ENCODE measurements at regions not wholly inside any gene's neighbourhood (a gene's known extent, or its start where the extent isn't known, plus 50 kb on each side); places are given as distances from the start of the nearest gene placed in this dataset.
"Not testable (repeated sequence)": the region's sequence is repeated elsewhere in the genome, so short reads cannot be mapped to it uniquely, and the experiment has no call there.

DNA sequence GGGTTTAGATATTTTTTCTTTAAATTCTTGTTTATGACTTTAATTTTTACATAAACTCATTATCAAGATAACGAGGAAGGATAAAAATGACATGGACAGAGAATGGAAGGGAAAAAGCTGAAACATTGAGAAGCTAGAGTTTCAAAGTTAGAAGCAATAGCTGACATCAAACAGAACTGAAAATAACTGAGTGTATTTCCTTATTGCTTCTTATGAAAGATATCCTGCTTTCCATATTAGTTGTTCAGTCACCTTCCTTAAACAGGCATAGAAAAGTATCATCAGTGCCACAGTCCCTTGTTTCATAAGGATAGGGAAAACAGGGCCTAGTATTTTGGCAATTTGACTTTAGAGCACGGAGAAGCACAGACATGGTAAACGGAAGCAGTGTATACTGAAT, 460.5 kb upstream of the GHITM start:
- no peak for DNase-seq

DNA sequence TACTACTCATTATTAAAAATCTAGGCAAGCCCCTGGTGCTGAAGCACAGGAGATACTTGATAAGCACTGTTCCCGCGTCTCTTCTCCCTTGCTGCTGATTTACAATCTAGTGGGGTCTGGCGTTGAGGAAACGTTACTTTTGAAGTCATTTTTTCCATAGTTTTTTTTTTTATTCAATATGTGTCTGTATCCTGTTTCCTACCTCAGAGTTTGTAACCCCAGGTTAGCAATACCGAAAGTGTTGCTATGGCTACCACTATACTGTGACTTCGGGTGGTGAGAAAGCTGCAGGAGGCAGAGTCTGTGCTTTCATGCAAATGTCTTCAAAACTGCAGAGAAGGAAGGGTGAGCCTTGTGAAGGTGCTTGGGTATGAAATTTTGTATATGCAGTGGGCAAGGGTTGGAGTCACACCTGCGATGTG, 458.8 kb upstream of the GHITM start:
- no peak for DNase-seq

DNA sequence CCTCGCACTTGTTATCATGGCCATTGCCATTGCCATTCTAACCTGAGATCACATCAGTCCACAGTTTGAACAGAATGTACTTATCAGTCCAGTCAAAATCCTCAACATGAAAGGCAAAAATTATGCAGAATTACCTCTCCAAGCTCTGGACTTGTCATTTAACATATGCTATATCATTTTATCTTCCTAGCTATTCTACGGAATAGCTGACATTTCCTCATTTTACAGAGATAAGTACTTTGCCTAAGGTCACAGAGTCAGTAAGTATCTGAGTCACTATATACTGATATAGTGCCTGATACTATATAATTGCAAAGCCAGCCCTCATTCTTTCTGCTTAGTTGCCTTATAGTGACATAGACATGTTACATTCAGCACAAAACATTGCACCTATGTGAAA, 456.9 kb upstream of the GHITM start:
- DNase-seq: no peak

DNA sequence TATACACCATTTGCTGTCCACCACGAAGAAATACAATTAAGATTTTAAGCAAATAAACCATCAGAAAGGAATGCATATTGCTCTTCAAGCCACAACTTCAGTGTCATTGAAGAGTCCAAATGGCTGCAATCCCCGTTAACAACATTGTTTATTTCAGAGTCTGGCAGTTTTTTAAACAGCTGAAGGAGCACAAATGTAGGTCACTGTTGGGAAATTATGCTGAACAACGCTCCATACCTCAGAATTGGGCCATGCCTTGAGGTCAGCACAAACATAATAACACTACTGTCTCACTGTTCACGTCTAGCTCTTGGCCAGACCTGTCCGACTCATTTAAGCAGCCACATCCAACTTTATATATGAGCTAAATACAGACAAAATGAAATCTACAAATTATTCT, 453.9 kb upstream of the GHITM start:
- no peak for DNase-seq

DNA sequence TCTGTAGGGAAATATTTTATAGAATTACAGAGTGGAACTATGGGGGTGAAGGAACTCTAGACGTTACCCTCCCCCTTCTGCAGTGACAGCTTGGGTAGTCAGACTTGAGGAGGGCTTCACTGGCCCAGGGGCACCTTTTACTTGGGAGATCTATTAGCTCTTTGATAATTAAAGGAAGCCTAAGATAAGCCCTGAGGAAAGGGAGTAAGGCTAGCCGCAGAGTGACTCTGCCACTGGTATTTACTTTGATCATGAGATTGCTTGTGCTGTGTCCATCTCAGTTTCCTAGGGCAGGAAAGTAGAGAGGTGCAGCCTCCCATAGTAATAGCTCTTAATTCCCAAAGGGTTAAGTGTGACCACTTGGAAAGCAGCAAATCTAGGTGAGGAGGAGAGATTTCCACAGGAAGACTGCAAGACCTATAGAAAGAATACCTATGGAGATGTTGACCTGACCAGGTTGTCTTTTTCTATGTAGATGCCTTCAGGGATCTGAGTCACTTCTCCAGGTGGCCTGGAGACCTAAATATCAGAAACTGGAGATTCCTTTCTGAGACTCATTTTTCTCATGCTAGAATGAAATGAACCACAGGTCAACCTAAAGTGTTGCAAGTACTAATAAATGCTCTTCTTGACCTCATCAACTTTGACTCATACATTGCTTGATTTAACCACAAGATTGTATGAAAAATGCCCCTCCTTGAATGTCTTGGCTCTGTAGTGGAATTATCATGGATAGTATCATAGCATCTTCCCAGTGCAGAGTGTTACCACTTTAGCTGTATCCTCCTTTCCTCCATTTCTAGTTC, 447.3 kb upstream of the GHITM start:
- DNase-seq: no peak

DNA sequence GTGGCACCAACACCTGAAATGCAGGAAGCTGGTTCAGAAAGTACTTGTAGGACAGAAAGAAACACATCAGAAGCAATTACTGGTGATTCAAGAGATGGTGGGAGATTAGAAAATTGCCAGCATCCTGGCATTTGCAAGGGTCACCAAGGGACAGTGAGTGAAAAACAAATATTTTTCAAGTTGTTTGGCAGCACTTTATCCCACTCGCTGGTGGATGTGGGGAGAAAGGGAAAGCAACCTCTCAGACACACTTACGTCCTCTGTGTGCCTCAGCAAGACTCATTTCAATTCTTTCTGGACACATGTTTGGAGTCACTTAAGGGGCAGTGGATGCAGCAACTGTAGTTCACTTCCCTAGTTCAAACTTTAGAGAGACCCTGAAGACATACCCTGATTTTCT, 440.4 kb upstream of the GHITM start:
- no peak for DNase-seq

DNA sequence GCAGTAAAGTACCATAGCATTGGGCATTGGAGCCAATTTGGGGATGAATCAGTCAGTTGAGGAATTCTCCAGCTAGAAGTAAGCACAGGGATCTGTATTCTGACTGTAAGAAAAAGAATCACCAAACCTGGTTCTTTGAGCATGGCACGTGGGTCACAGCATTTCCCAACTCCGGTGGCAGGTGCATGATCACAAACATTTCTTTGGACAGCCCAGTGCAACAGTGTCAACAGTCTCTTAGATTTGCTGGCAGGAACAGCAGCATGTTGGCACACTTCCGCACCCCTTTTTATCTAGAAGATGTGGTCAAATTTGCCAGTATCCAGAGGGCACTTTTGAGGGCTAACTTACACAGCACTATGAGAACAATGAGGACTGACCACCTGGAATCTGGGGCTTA, 437.5 kb upstream of the GHITM start:
- DNase-seq: no peak

DNA sequence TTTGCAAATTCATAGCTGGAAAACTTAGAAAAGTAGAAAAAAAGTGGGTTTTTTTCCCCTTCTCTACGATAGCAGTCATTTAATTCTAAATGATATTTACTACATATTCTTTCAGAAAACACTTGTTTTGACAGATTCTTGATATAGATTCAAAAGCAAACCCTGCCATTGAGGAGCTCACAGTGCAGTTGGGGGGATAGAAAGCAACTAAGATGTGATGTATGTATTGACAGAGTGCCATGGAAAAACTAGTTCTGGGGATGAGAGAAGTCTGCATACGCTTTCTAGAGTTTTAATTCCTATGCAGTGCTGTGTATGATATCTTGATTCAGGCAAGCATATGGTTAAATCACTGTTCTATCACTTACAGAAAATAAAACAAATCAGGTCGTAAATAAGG, 436.6 kb upstream of the GHITM start:
- DNase-seq: no peak

DNA sequence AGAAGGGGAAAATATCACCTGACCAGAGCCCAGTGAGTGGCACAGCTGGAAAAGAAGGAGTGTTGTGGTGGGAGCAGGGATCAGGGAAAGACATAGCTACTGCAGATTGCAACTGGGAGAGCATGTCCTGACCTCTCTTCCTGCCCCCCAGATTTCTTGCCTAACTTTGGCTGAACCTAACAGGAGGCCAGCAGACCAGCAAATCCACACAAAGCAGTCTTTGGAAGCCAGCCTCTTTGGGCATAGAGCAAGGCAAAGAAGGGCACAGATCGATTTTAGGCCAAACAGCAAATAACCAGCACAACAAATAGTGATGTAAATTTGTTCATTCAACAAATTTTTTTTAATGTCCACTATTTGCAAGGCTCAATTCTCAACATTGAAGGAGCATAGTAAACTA, 433.2 kb upstream of the GHITM start:
- DNase-seq: no peak

DNA sequence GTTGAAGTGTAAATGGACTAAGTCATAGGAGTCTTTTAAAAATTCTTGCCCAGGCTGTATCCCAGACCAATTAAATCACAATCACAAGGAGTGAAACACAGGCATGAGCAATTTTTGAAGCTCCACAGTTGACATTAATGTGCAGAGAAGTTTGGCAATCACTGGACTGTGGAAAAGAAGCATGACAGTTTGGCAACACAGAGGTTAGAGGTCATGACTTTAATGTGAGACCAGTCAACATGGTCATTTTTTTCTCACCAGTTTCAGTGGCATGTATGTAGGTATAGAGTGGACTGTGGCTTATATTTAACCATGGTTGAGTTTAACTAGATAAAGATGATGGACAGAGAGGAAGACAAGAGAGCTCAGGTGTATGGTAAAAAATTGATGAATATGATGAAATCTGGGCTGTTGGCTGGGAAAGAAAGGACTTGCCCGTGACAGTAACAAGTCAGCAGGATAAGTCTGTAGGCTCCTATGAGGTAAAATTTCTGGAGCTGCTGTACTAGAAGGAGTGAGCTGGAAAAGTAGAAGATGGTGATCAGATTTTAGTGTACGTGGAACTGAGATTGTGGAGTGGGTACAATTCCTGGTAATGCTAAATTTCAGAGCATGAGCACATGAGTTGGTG, 432.2 kb upstream of the GHITM start:
- no peak for DNase-seq

DNA sequence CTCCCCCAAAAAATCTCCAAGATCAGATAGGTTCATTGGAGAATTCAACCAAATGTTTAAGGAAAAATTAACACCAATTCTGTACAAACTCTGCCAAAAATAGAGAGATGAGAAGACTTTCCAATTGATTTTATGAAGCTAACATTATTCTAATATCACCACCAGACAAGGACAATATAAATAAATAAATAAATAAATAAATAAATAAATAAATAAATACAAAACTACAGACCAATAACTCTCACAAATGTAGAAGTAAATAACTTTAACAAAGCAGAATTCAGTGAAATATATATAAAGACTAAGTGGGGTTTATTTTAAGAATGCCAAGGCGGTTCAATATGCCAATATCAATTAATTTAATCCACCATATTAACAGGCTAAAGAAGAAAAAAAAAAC, 425.9 kb upstream of the GHITM start:
- no peak for DNase-seq

DNA sequence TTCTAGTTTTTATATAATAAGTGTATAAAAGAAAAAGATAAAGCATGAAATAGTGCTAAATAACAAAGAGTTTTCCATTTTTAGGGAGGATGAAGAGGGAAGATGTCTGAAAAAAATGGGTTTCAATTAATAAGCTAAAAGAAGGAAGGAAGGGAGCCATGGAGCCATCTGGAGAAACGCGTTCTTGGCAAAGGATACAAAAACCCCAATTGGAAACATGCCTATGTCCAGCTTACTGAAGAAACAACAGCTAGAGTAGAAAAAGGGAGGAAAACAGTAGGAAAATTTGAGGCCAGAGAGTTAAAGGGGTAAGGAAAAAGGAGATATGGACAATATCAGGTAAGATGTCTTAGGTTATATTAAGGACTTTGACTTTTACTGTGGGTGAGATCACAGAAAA, 416.2 kb upstream of the GHITM start:
- DNase-seq: no peak

DNA sequence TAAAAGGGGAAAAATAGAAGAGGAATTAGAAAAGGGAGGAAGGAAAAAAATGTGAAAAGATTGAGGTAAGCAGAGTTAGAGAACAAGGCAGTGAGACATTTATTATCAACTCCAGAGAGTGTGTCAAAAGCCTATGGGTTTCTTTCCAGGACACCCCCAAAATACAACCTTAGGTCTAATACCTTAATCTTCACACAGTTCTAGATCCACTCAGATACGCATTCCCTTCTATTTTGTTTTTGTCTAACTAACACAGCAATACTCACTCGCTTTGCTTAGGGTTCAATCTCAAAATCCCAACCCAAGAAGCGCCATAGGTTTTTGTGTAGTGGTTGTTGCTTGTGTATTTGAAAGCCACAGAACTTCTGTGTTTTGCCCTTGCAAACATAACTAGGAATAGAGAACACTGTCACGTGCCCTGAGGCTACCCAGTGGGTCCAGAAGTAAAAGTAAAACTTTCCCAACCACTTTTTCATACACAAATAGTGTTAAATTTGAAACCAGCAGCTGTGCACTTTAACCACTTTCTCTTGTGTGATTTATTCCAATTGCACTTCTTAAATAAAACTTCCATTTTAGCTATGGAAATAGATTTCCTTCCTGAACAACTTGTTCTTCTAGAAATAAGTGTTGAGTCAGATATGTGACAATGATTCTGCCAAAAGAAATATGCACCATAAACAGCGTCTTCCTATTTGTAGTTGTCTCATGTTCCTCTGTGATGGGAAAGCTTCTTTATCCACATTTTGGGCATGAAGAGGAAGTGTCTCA, 414.7 kb upstream of the GHITM start:
- no peak for DNase-seq

DNA sequence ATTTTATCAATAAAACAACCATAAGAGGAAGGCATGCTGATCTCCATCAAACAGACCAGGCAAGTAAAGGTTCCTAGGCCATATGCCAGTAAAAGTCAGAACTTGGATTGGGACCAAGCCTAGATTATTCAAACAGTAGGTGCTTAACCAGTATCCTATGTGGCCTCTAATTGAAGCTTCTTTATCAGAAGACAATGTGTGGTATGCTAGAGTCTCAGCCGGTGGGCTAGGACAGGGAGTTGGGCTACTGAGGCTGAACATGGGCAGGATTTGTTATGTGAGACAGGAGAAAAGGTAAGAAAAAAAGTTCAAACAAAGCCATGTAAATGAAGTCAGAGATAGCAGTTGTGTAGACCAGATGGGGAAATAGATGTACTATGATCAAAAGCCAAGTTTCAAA, 413.7 kb upstream of the GHITM start:
- DNase-seq: no peak

DNA sequence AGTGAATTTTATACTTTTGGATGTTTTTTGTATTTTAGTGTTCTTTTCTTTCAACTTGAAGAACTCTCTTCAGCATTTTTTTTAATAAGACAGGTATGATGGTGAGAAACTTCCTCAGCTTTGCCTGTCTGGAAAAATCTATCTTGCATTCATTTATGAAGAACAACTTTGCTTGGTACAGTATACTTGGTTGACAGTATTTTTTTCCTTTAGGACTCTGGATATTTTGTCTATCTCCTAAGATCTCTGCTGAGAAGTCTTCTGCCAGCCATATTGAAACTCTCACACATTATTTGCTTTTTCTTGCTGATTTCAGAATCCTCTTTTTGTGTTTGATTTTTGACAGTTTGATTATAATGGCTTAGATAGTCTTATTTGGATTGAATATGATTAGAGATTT, 405.0 kb upstream of the GHITM start:
- no peak for DNase-seq

DNA sequence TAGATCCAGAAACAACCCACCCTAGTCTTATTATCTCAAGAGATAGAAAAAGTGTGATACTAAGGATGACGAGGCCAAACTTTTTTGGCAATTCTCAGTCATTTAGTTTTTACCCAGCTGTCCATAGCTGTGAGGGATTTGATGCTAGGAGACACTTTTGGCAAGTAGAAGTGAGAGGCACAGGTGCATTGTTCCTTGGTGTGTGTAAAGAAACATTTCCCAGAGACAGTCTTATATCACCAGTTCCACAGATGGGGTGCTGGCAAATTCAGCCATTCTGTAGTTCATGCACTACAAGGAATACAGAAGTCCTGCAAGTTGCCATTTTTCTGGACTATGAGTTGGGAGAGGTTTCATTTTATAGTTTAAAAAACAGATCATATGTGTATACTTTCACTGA, 403.3 kb upstream of the GHITM start:
- DNase-seq: no peak

DNA sequence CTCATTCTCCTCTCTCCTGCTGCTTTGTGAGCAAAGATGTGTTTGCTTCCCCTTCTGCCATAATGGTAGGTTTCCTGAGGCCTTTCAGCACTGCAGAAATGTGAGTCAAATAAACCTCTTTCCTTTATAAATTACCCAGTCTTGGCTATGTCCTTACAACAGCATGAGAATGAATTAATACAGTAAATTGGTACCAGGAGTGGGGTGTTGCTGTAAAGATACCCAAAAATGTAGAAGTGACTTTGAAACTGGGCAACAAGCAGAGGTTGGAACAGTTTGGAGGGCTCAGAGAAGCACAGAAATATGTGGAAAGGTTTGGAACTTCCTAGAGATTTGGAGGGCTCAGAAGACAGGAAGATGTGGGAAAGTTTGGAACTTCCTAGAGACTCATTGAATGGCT, 388.7 kb upstream of the GHITM start:
- DNase-seq: no peak

DNA sequence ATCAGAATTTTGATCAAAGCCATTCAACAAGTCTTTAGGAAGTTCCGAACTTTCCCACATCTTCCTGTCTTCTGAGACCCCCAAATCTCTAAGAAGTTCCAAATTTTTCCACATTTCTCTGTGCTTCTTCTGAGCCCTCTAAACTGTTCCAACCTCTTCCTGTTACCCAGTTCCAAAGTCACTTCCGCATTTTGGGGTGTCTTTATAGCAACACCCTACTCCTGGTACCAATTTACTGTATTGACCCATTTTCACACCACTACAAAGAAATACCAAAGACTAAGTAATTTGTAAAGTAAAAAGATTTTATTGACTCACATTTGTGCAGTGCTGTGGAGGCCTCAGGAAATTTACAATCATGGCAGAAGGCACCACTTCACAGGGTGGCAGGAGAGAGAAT, 385.8 kb upstream of the GHITM start:
- no peak for DNase-seq

DNA sequence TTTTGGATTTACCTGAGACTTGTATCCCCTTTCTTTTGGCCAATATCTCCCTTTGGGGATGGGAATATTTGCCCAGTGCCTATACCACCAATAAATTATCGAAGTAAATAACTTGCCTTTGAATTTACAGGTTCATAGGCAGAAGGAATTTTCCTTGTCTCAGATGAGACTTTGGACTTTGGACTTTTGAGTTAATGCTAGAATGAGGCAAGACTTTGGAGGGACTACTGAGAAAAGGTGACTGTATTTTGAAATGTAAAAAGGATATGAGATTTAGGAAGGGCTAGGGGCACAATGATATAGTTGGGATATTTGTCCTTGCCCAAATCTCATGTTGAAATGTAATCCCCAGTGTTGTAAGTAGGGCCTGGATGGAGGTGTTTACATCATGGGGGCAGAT, 384.5 kb upstream of the GHITM start:
- no peak for DNase-seq

DNA sequence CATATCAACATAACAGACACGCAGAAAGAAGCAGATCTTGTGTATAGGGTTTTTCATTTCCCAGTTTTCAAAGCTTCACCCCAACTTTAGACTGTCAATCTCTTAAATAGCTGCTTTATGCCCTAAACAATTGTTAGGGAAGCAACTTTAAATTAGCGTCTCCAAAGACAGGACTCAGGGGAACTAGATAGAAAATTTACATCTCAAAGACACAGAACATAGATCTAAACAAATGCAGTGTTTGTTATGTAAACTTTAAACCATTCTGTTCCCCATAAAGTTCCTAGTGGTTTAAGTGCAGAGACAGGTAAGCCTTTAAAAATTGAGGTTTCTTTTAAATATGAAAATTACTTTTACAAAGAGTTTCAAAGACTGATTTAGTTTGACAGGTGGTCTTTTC, 379.2 kb upstream of the GHITM start:
- DNase-seq: no peak

DNA sequence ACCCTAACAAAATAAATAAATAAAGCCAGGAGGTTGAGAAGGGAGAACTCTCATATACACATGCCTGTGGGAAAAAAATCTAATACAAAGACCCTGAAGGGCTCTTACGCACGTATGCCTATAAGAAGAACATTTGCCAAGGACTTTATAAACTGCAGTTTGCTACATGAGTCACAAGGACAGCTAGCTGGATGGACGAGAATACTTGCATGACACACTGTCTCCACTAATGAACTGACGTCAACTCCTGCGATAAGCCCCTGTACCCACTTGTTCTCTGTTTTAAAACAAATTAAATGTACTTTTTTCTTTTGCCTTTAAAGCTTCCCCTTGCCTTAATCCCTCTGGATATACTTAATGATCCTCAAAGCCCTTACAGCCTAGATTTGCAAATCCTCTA, 374.6 kb upstream of the GHITM start:
- no peak for DNase-seq

DNA sequence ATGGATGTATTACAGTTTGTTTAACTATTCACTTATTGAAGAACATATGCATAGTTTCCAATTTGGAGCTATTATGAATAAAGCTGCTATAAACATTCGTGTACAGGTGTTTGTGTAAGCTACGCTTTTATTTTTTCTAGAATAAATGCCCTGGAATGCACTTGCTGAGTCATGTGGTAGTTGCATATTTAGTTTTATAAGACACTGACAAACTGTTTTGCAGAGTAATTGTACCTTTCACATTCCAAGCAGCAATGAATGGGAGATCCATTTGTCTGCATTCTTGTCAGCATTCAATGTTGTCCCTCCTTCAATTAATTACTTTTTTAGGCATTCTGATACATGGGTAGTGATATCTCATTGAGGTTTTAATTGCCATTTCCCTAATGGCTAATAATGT, 373.6 kb upstream of the GHITM start:
- DNase-seq: no peak

DNA sequence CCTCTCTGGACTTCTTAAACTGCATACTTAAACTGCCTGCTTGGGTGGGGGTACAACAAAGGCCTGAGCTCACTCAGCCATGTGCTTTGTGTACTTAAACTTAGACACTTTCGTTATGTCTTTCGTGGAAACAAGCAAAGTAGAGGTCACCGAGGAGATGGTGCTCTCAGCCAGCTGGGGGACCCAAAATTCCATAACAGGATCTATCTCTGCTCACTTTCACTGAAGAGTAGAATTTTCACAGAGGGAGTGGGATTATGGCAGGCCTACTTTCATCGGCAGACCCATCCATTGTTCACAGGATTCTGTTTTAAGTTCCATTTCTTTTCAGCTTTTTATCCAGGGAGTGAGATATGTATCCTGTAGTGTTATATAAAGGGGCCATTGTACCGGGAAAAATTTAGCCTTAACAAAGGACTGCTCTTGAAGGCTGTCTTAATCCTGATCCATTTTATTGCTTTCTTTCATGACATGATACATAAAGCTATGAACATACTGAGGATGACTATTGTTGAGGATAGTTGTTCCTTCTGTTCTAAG, 370.0 kb upstream of the GHITM start:
- DNase-seq: no peak

DNA sequence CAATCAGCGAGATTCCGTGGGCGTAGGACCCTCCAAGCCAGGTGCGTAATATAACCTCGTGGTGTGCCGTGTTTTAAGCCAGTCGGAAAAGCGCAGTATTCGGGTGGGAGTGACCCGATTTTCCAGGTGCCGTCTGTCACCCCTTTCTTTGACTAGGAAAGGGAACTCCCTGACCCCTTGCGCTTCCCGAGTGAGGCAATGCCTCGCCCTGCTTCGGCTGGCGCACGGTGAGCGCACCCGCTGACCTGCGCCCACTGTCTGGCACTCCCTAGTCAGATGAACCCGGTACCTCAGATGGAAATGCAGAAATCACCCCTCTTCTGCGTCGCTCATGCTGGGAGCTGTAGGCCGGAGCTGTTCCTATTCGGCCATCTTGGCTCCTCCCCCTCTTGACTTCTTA, 352.6 kb upstream of the GHITM start:
- not testable (repeated sequence) for DNase-seq
